ENCODE measurements at regions not wholly inside any gene's neighbourhood (a gene's known extent, or its start where the extent isn't known, plus 50 kb on each side); places are given as distances from the start of the nearest gene placed in this dataset.
"Not testable (repeated sequence)": the region's sequence is repeated elsewhere in the genome, so short reads cannot be mapped to it uniquely, and the experiment has no call there.

DNA sequence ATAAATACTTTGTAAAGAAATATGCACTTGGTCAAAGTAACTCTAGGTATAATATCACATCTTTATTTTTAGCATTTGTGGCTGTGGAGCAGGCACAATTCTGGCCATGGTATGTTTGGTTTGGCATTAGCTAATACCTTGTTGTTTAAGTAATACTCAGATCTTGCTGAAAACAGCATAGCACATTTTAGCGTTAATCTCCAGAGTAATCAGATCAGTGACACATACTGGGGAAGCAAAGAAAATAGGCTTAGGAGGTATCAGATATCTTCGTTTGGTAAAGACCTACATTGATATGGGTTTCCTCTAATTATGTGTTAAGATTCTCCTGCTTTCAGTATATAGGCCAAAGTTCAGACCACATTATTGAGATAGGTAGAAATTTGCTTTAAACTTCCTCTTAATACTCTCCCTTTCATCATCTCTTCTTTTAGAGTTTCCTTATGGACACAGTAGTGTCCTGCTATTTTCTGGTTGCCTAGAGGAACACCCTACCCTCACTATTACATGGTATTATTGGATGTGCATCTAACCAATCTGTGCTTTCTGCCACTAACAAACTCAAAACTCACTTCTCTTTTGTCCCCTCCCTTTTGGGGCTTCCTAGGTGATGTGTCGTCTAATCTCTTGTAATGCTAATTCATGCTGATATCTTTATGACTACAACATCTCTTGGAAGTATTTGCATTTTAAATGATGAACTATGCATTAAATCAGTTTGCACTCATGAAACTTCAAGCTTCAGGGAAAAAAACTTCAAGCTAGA, 437.3 kb upstream of the ADAMTSL1 start:
- no peak for DNase-seq

DNA sequence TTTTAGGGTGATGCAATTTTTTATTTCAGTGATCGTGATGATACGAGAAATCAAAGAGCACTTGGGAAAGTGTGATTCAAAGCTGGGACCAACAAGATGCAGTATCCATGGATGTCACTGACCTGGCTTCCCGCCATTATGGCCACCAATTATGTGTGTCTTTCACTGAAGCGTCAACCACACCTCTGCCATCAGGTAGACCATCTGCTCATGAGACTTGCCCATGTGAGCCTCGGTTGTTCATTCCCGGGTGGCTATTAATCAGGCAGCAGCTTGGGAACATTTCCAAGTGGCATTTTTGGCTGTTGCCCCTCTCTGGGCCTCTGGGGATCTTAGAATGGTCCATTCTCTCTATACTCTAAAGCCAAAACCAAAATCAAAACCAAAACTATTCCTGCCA, 436.0 kb upstream of the ADAMTSL1 start:
- DNase-seq = no peak

DNA sequence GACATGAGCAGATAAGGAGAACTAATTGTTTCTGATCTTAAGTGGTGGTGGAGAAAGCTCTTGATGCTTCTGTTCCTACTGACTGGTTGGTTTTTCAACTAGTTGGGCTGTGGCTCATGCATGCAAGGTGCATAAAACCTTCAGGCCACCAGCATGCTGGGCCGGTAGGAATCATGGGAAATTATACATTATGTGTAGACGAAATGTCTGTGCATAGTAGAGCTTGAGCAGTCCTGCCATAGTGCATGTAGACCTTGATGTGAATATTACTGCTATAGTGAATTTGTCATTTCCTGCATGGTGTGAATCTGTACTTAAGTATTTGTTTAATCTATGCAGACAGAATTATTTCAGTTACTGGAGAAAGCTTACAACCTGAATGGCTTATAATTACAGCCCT, 433.6 kb upstream of the ADAMTSL1 start:
- no peak for DNase-seq

DNA sequence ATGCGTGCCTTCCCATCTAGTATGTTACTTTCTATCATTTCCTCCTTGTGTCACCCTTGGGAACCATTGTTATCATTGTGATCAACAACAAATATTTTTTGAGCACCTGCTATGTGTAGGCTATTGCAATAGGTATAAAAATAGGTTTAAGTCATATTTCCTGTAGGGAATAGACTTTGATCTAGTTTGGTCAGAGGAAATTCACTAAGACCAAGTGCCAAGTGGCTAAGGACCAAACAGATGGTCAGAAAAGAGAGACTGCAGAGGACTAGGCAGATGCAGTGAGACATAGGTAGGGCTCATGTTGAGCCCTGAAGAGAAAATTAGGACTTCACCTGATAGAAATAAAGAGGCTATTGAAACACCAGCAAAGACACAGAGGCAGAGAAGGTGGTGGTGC, 430.0 kb upstream of the ADAMTSL1 start:
- DNase-seq = no peak

DNA sequence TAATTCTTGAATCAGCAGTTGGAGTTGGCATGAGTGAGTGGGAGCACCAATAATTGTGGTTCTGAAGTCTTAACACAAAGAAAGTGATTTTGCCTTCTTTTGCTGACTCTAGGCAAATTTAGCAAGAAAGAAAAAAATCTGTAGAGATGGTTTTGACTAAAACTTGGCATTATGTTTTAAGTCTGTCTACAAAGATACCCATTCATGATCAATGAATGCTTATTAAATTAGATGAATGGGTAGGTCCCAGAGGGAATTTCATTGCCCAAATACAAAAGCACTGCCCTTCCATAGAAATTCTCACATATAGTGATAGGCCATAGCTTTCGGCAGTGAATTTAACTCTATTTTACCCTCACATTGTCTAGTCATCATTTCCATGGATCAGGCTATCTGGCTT, 428.6 kb upstream of the ADAMTSL1 start:
- no peak for DNase-seq

DNA sequence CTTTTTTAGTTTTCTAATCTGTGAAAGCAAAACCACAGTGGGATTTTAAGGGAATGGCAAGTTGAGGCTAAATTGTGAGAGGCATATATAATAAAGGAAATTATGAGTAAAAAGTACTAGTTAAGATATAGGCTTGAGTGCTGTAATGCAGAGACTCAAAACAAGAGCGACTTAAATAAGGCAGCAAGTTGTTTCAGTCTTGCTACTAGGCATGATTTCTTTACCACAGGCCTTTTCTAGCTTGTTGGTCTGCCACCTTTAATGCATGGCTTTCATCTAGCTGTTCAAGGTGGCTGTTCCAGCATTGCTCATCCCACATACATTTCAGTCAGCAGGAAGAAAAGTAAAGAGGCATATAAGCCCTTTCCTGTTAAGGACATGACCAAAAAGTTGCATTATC, 427.9 kb upstream of the ADAMTSL1 start:
- no peak for DNase-seq

DNA sequence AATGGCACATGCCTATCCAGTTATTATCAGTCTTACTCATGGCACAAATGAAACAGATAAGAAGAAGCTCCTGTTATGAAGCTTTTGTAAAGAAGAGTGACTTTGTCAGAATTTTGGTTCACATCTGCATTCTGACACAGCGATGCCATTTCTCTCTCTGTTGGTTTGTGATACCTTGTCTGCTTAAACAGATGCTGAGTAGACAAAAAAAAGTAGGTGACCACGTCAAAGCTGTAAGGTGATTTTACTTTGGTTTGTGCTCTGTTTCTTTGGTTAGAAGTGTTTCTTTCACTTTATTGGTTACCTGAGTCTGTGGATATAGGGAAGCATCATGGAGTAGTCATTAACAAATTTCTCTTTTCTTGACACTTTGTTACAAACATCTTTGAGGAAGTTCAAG, 422.3 kb upstream of the ADAMTSL1 start:
- DNase-seq = no peak

DNA sequence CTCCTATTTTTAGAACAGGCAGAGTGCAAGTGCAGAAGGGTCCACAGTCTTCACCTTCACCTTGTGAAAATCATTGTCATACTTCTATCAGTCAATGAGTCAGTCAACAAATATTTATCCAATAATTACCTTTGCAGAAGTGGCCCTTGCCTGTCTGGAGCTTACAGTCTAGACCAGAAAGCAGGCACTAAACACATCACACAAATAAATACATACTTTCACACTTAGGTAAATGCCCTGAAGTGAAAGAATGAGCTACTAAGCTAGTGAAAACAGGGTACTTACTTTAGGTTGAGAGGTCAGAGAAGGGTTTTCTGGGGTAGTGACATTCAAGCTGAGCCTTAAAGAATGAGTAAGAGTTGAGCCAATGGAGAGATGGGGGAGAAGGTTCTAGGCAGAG, 421.9 kb upstream of the ADAMTSL1 start:
- no peak for DNase-seq

DNA sequence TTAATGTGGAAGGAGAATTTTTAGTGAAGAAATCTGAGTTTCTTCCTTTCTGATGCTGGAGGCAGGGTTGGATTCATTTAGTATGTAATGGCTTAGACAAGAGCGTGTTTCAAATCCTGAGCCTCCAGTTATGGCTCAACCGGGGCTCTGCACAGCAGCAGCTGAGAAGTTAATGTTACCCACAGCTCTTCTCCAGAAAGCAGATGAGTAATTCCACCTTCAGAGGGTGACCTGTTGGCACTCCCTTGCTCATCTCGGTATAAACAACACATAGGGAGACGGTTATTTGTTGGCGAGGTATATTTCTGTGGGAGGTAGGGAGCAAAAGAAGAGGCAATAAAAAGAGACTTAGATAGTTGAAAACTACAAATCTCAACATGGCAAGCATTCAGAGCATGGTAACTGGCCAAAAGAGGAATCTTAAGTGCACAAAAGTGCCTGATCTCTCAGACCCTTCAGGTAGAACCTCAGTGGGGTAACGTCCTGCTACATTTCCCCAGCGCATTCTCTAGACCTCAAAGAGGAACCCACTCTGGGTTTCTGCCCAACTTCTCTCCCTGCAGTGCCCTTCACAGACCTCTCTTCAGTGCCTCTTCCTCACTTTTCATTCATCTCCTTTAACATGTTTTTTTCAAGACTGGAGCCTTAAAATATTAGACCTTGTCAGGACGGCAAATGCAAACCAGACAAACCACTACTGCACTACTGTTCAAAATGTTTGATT, 417.5 kb upstream of the ADAMTSL1 start:
- no peak for DNase-seq

DNA sequence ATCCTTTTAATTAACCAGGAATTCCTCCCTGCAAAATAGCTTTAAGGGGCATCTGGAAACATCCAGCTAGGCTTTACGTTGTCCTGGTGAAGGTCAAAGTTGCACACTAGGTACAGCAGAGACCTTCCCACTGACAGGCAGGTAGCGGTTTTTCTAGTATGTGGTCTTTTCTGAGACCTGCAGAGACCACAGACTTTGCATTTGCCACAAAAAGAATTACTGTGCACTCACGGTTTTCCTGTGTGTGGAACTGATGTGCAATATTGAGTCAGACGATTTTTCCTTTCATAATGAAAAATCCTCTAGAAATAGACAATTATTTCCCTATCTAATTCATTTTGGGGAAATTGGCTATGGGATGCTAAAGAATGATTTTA, 417.0 kb upstream of the ADAMTSL1 start:
- DNase-seq = no peak

DNA sequence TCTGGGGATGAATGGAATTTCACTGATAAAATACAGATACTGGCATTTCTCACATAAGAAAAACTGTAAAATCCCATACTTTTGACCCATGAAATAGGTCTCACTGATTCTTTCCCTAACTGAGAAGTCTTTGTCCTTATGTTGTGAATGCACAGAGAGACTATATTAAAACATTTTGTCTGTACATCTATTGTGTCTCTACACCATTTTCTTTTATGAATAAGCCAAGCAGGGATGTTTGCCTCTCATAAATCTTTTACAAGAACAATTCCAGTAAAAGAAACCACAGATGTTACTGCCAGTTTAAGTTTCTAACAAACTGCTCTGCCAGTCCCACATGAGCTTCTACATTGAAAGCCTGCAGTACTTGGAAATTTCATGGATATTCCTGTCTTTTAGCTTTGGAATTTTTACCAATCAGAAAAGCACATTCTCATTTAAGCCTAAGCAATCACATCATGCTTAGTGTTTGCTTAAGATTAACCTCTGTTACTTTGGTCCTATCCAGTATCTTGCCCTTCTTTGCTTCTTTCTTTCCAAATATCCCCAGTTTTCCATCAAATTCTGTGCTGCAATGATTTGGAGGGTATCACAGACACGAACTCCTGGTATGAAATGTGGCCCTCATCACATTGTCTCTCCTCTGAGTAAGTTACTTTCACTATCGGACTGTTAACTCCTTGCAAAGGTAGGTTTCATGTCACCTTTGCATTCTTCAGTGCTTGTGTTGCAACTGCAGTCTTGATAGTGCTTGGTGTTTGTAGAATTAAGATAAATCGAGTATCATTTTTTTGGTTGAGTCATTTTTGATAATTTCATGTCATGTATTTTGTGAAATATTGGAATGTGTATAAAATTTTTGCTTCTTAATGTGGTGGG, 415.1 kb upstream of the ADAMTSL1 start:
- DNase-seq = no peak

DNA sequence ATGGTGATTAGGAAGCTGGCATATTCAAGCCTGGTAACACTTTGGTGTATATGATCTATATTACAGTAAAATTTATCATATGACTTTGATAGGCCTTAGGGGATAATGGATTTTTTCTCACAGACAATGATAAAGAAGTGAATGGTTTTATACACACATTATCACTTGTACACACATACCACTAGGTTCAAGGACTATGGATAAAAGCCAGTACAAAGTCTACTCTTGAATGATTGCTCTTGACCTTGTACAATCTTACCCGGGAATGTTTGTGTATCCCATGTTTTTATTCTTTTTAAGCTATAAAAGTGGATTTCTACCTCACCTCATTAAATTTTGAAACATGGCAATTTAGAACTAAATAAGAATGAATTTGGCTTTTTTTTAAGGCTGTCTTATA, 414.5 kb upstream of the ADAMTSL1 start:
- no peak for DNase-seq

DNA sequence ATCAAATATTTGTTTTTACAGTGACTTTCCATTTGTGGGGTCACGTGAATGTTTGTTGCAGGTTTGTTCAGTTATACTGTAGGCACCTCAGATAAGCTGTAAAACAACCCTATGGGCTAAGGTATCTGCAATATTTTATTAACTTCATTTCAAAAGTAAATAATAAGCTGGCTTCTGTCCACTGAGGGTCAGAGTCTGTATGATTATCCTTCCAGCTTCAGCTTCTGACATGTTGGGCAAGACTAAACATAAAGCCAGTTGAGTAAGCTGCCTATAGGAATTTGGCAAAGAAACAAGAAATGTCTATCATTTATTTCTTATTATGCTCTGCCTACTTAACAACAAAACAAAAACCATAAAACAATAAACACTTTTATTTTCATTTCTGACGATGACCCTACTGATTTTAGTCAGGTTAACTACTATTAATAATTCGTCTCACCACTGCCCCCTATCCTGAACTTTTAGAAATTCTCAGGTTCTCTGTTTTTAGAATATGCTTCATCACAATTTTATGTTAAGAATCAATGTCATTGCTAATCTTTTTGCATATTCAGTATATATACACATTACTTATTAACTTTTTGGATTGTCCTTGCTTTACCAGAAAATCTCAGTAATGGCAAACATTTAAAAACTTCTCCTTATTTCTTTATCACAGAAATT, 413.6 kb upstream of the ADAMTSL1 start:
- DNase-seq = no peak

DNA sequence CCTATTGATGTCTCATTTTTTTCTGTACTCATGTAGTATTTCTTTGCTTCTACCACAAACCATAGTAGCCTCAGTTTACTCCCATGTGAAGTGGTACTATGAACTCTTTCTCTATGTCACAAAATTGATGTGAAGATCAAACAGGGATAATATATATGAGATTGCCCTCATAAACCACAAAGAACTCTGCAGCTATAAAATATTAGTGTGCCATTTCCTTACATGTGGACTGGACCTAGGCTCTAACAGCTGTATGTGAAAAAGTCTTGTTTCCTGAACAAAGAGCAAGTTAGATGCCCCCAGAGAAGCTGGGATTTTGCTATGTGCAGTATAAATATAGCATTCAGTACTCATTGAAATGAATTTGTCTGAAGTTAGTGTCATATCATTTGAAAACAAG, 412.6 kb upstream of the ADAMTSL1 start:
- no peak for DNase-seq

DNA sequence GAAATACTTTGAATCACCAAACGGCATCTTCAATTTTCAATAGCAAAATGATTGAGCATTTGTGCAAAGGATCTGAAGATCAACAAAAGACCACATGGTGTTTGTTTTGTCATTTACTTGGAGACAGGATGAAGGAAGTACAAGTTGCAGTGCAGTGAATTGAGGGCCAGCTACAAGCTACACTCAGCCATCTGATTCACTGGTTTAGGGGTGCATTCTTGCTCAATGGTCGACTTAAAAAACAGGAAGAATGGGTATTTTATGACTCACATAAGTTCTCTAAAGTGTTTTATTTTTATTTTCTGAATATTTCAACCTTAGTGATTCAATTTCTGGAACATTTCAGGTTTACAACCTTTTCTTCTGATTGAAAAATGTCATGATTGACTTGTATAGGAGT, 412.1 kb upstream of the ADAMTSL1 start:
- DNase-seq = no peak

DNA sequence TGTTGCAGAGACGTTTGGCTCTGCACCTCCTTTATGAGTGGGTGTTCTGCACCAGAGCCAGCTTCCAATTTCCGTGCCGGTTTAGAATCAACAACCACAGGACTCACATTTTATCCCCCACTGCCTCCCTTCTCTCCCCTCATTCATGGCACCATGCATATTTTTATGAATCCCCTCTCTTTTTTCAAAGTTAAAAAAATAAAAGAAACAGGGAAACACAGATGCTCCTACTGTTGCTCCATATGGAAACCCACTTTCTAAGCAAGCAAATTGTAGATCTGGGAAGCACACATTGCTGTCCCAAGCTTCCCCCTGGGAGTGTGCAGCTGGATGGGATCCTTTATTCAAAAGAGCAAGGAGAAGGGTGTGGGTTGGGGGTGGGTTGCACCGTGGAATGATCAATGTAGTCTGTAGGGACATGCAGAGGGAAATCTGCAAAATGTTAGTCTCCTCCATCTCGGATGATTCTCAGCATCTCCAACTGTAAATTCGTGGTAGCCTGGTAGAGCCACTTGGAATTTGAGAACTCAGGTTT, 410.0 kb upstream of the ADAMTSL1 start:
- DNase-seq = no peak

DNA sequence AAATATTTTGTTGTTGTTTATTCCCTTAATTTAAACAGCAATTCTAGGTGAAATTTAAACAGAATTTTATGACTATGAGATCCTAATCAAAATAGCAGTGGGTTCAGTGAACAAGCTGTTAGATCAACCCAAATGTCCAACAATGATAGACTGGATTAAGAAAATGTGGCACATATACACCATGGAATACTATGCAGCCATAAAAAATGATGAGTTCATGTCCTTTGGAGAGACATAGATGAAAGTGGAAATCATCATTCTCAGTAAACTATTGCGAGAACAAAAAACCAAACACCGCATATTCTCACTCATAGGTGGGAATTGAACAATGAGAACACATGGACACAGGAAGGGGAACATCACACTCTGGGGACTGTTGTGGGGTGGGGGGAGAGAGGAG, 407.3 kb upstream of the ADAMTSL1 start:
- DNase-seq = not testable (repeated sequence)

DNA sequence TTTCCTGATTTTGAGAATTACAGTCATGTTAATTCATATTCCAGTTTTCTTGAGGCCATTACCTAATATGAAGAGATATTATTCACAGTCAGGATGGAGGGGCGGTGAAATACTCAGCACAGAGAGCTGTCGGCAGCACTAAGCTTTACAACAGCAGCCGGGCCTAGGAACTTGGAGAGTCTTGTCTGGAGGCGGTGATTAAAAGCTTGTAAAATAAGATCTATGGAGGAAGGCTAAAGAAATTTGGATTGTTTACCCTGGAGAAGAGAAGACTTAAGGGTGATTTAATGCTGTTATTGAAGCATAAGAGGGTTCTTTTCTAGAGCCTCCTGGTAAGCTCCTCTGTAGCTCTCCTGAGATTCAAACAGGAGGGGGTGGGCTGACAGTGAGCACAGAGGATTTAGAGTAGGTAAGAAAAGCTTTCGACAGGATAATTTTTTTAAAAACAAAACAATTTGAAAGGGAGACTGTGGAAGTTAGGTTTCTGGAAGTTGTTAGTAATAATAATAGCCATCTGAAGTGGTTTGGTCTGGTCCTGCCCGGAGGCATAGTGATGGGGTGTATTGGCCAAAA, 406.3 kb upstream of the ADAMTSL1 start:
- no peak for DNase-seq

DNA sequence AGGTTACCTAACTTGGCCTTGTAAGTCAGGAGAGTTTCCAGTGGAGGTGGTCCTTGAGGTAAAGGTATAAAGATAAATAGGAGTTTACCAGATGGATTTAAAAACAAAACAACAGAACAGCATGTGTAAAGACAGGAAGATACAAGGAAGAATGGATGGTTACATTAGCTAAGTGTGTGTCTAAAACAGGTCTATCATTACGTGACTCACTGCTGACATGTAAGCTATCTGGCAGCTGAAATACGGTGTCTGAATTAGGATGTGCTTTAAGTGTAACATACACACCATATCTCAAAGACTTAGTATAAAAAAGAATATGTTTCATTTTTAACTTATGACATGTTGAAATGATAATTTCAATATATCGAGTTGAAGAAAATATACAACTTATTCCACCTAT, 405.1 kb upstream of the ADAMTSL1 start:
- no peak for DNase-seq

DNA sequence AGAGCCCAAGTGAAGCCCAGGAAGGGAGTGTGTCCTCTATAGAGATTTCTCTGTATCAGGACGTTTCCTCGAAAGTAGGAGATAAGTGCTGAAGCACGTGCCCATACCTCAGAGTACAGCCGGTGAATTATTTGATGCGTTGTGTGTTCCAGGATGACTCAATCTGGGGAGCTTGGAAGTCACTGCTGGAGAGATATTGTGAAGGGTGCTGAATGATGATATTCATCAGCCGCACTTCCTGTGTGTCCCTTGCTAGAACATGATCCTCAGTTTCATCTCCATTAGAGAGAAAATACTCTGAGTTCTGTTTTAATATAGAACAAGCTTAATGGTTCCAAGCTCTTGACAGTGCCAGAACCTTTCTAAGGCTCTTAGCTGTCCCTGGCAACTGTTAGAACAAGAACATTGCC, 402.3 kb upstream of the ADAMTSL1 start:
- no peak for DNase-seq

DNA sequence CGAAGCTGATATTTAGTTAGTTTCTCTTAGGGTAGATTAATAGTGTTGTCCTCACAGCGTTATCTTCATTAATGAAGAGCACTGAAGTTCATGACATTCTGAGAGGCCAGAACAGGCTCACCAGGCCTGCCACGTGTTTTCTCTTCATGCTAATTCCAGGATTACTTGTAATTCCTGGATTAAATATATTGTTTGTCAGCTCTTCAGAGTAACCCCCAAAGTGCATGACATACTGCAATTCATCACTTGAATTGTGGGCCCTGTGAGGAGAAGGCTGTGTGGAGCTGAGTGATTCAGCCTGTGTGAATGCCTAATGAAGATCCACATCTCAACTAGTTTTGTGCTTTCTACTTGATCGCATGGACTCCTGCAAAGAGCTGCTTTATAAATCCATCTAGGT, 401.0 kb upstream of the ADAMTSL1 start:
- no peak for DNase-seq

DNA sequence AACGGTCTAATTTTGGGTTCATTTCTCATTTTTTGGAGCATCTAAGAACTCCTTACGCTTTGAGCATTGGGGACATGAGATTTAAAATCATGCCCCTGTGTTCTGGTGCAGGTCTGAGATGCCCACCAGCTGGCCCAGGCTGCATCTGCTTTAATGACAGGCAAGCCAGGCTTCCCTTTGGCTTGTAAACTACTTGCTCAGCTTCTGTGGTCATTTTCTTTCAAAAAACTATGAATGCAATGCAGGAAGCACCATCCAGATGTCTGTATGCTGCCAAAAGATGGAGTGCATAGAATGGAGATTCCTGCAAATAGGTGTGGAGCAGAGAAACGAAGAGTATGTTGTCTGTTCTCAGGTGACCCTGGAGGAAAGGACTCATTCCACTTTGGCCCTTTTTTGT, 399.9 kb upstream of the ADAMTSL1 start:
- DNase-seq = no peak

All from activated T-cell treated with anti-CD3 and anti-CD28 coated beads, Interleukin-2, amount 50 U/mL, for 1 hour (primary cell).